HUES64 (cell line): ENCODE measurements at regions not wholly inside any gene's neighbourhood (a gene's known extent, or its start where the extent isn't known, plus 50 kb on each side); places are given as distances from the start of the nearest gene placed in this dataset.
"Not testable (repeated sequence)": the region's sequence is repeated elsewhere in the genome, so short reads cannot be mapped to it uniquely, and the experiment has no call there.

ENCODE experiments used
- H3K27ac ChIP-seq: 2 replicates; pipeline ENCODE4 v1.7.0; 2013; ENCODE audit warnings: low read depth, low read length, inconsistent platforms
- H3K27me3 ChIP-seq: 2 replicates; pipeline ENCODE4 v1.6.1; 2013; ENCODE audit warnings: mild to moderate bottlenecking, low read length; ENCODE audit not compliant: insufficient read depth
- H3K36me3 ChIP-seq: 2 replicates; pipeline ENCODE4 v1.6.1; 2013; ENCODE audit warnings: mild to moderate bottlenecking, low read length; ENCODE audit not compliant: insufficient read depth
- H3K4me1 ChIP-seq: 2 replicates; pipeline ENCODE4 v1.6.1; 2013; ENCODE audit warnings: mild to moderate bottlenecking, low read length, moderate library complexity; ENCODE audit not compliant: insufficient read depth
- H3K4me3 ChIP-seq: 2 replicates; pipeline ENCODE4 v1.5.1; 2013; ENCODE audit warnings: mild to moderate bottlenecking, low read length, moderate library complexity
- H3K9ac ChIP-seq: 2 replicates; pipeline ENCODE4 v1.6.1; 2013; ENCODE audit warnings: mild to moderate bottlenecking, low read depth, low read length
- H3K9me3 ChIP-seq: 2 replicates; pipeline ENCODE4 v1.6.1; 2013; ENCODE audit warnings: low read depth, low read length; ENCODE audit not compliant: insufficient read depth
- WGBS: fragments of 150-250, 120-280 bp; methylation state at CpG from one replicate; pipeline ENCODE4 v1.1.7; 2013; ENCODE audit warnings: missing lambda C conversion rate; 5-methylcytosine and 5-hydroxymethylcytosine counted together

GRCh38 chr11:81222491-81222890 is 1511.2 kb downstream of the FAM181B start:
- 82% methylated on average over 3 of the region's 3 CpGs for WGBS
- no peak overlapping the region for H3K4me3 ChIP-seq

GRCh38 chr11:81220146-81220895 is 1513.3 kb downstream of the FAM181B start:
- Histone ChIP-seq H3K4me1 (no peaks in the 10 kb centered on the region), H3K9me3 (no peaks in the 10 kb centered on the region), H3K9ac (no peak overlapping the region), H3K27me3 (no peaks in the 10 kb centered on the region), H3K36me3 (no peaks in the 10 kb centered on the region), H3K27ac (no peak overlapping the region), H3K4me3 (no peak overlapping the region)
- 94% methylated on average over 8 of the region's 9 CpGs for WGBS

More at GRCh38 chr11:81222491-81222890, 1511.2 kb downstream of the FAM181B start:
- Histone ChIP-seq H3K4me1 (no peaks in the 10 kb centered on the region), H3K27ac (no peak overlapping the region), H3K36me3 (no peaks in the 10 kb centered on the region), H3K9ac (no peak overlapping the region), H3K9me3 (no peaks in the 10 kb centered on the region), H3K27me3 (no peaks in the 10 kb centered on the region)

DNA sequence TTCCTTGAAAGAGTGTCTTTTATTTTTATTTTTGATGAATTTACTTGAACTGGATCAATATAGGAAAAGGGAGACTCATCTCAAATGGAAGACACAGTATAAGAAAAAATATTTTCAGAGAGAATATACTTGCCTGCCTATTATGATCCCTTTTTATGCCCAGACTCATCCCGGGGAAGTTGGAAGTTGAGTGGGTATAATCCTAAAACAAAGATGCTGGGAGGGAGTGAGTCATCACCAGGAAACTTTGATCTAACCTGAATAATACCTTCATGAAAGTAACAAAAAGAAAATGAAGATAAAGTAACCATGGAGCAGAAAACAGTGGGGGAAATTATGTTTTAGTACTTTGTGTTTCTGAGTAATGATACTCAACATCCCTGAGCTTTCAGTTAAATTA is 1514.0 kb downstream of the FAM181B start:
- Histone ChIP-seq H3K27me3 (no peaks in the 10 kb centered on the region), H3K27ac (no peak overlapping the region), H3K9ac (no peak overlapping the region), H3K4me1 (no peaks in the 10 kb centered on the region), H3K36me3 (no peaks in the 10 kb centered on the region), H3K4me3 (no peak overlapping the region), H3K9me3 (peaks cover 3% of the 10 kb centered on the region; the same call in 1 of the 2 replicates)
- WGBS = no CpG with 5 or more reads among the region's 1 CpG

DNA sequence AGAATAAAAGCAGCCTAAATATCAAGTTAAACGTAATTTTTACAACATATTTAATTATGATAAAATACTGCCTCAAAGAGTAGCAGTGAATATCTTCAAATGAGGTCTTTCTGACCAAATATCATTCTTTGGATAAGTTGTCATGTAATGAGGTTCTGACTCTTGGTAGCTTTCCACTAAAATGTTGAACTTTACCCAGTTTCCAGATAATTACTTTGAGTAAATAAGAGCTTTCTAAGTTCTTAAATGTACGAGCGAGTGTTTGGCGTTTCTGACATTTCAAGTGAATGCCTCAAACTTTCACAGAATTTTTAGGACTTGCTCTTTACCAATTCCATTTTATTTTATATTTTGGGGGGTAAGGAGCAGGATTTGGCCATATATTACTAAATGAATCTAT is 1515.2 kb downstream of the FAM181B start:
- 100% methylated on average over 3 of the region's 4 CpGs for WGBS
- Histone ChIP-seq H3K27ac (no peak overlapping the region), H3K4me1 (no peaks in the 10 kb centered on the region), H3K36me3 (no peaks in the 10 kb centered on the region), H3K27me3 (no peaks in the 10 kb centered on the region), H3K9ac (no peak overlapping the region), H3K4me3 (no peak overlapping the region), H3K9me3 (peaks cover 7% of the 10 kb centered on the region)

- no peak overlapping the region for H3K4me3 ChIP-seq
- no peaks in the 10 kb centered on the region for H3K27me3 ChIP-seq
- H3K4me1 ChIP-seq = no peaks in the 10 kb centered on the region
- WGBS = 95% methylated on average over 3 of the region's 4 CpGs
- peaks cover 7% of the 10 kb centered on the region for H3K9me3 ChIP-seq
- H3K36me3 ChIP-seq = no peaks in the 10 kb centered on the region
- H3K9ac ChIP-seq = no peak overlapping the region
- H3K27ac ChIP-seq = no peak overlapping the region
These were observed 1522.6 kb downstream of the FAM181B start for GRCh38 chr11:81211050-81211449.

- Histone ChIP-seq H3K9me3 (no peaks in the 10 kb centered on the region), H3K27me3 (no peaks in the 10 kb centered on the region), H3K9ac (no peak overlapping the region), H3K4me3 (no peak overlapping the region), H3K4me1 (0 out of 2 replicates have a peak, but pooled peaks cover 2% of the 10 kb centered on the region), H3K36me3 (no peaks in the 10 kb centered on the region), H3K27ac (no peak overlapping the region)
- 96% methylated on average over 43 of the region's 43 CpGs for WGBS
These were observed 1526.1 kb downstream of the FAM181B start for GRCh38 chr11:81207421-81208054.

GRCh38 chr11:81203876-81204275 is 1529.8 kb downstream of the FAM181B start:
- Histone ChIP-seq H3K4me3 (no peak overlapping the region), H3K27ac (no peak overlapping the region), H3K36me3 (no peaks in the 10 kb centered on the region), H3K9ac (no peak overlapping the region), H3K4me1 (0 out of 2 replicates have a peak, but pooled peaks cover 2% of the 10 kb centered on the region), H3K27me3 (no peaks in the 10 kb centered on the region), H3K9me3 (peaks cover 8% of the 10 kb centered on the region; the same call in 1 of the 2 replicates)
- 100% methylated on average over 1 of the region's 1 CpG for WGBS

GRCh38 chr11:81197396-81197795 is 1536.3 kb downstream of the FAM181B start:
- Histone ChIP-seq H3K4me3 (no peak overlapping the region), H3K4me1 (no peaks in the 10 kb centered on the region), H3K9ac (no peak overlapping the region), H3K27ac (no peak overlapping the region), H3K36me3 (no peaks in the 10 kb centered on the region), H3K27me3 (no peaks in the 10 kb centered on the region), H3K9me3 (peaks cover 10% of the 10 kb centered on the region; the same call in 1 of the 2 replicates)
- 95% methylated on average over 3 of the region's 3 CpGs for WGBS

- Histone ChIP-seq H3K27me3 (no peaks in the 10 kb centered on the region), H3K36me3 (no peaks in the 10 kb centered on the region), H3K9me3 (no peaks in the 10 kb centered on the region), H3K4me1 (no peaks in the 10 kb centered on the region), H3K4me3 (no peak overlapping the region), H3K27ac (no peak overlapping the region), H3K9ac (no peak overlapping the region)
These were observed 1541.1 kb downstream of the FAM181B start for GRCh38 chr11:81192516-81192915.

GRCh38 chr11:81190546-81190945 is 1543.1 kb downstream of the FAM181B start:
- H3K27me3 ChIP-seq = no peaks in the 10 kb centered on the region
- H3K9ac ChIP-seq = no peak overlapping the region
- no peaks in the 10 kb centered on the region for H3K36me3 ChIP-seq

GRCh38 chr11:81187033-81187432 is 1546.6 kb downstream of the FAM181B start:
- H3K36me3 ChIP-seq = not testable (repeated sequence)

More at GRCh38 chr11:81190546-81190945, 1543.1 kb downstream of the FAM181B start:
- Histone ChIP-seq H3K9me3 (peaks cover 7% of the 10 kb centered on the region; the same call in 1 of the 2 replicates), H3K4me1 (no peaks in the 10 kb centered on the region), H3K4me3 (no peak overlapping the region), H3K27ac (no peak overlapping the region)

More at GRCh38 chr11:81187033-81187432, 1546.6 kb downstream of the FAM181B start:
- not testable (repeated sequence) for H3K27ac ChIP-seq, H3K9ac ChIP-seq, H3K9me3 ChIP-seq, H3K4me1 ChIP-seq, H3K27me3 ChIP-seq, H3K4me3 ChIP-seq
- 97% methylated on average over 7 of the region's 7 CpGs for WGBS
